Spleen (tissue), 11 donors: ENCODE measurements at regions not wholly inside any gene's neighbourhood (a gene's known extent, or its start where the extent isn't known, plus 50 kb on each side); places are given as distances from the start of the nearest gene placed in this dataset.

Source experiments
- DNase-seq: peaks from one replicate; pipeline ENCODE4 v3.0.0-alpha.2; 2020
- H3K27ac ChIP-seq, 8 donors: fragments of 200-600 bp; sonication (generic) in 7 of 8; 1 replicate in 4 of 8; 2 replicates in 4 of 8; pipeline versions ENCODE4 v1.5.0 to v1.8.0; 2016 to 2021; ENCODE audit warnings: inconsistent platforms in 4 of 8, mild to moderate bottlenecking in 4 of 8, moderate library complexity in 1 of 8
- H3K27me3 ChIP-seq, 7 donors: fragments of 200-600 bp; sonication (generic) in 6 of 7; replicated peaks in 1 of 7; 1 replicate in 4 of 7; 2 replicates in 3 of 7; pipeline versions ENCODE4 v1.5.0 to v1.8.0; 2016 to 2021; ENCODE audit warnings: inconsistent platforms in 3 of 7, mild to moderate bottlenecking in 1 of 7
- H3K36me3 ChIP-seq, 6 donors: fragments of 200-600 bp; sonication (generic) in 5 of 6; 1 replicate in 4 of 6; 2 replicates in 2 of 6; pipeline versions ENCODE4 v1.5.0 to v1.8.0; 2016 to 2021; ENCODE audit warnings: inconsistent platforms in 2 of 6
- H3K4me1 ChIP-seq, 6 donors: fragments of 200-600 bp; sonication (generic) in 5 of 6; 1 replicate in 3 of 6; 2 replicates in 3 of 6; pipeline versions ENCODE4 v1.5.0 to v1.8.0; 2016 to 2021; ENCODE audit warnings: inconsistent platforms in 3 of 6
- H3K4me3 ChIP-seq, 8 donors: fragments of 200-600 bp; sonication (generic) in 7 of 8; 1 replicate in 4 of 8; 2 replicates in 4 of 8; pipeline versions ENCODE4 v1.5.0 to v1.8.0; 2016 to 2021; ENCODE audit warnings: inconsistent platforms in 4 of 8, mild to moderate bottlenecking in 4 of 8, moderate library complexity in 2 of 8
- H3K9me3 ChIP-seq, 8 donors: fragments of 200-600 bp; sonication (generic) in 7 of 8; 1 replicate in 4 of 8; 2 replicates in 4 of 8; pipeline versions ENCODE4 v1.5.0 to v1.8.0; 2016 to 2021; ENCODE audit warnings: inconsistent platforms in 4 of 8
- CTCF ChIP-seq, 11 experiments: fragments of 200-600 bp in 7 of 11; fragments of 450-650 bp in 4 of 11; sonication (generic) in 4 of 11; IDR thresholded peaks in 8 of 11; conservative IDR thresholded peaks in 3 of 11; 1 replicate in 7 of 11; 2 replicates in 4 of 11; pipeline versions ENCODE4 v1.4.0 to v1.8.0; 2016 to 2021; ENCODE audit warnings: antibody characterized with exemption in 11 of 11, inconsistent platforms in 4 of 11, mild to moderate bottlenecking in 1 of 11
- POLR2A ChIP-seq, 3 donors: fragments of 450-650 bp; IDR thresholded peaks; one replicate each; pipeline ENCODE4 v1.5.1; 2017; ENCODE audit warnings: antibody characterized with exemption in 3 of 3, mild to moderate bottlenecking in 1 of 3
- POLR2AphosphoS5 ChIP-seq, 3 donors: sonication (generic); formaldehyde crosslinking; IDR thresholded peaks; one replicate each; pipeline ENCODE4 v1.5.1; 2017; ENCODE audit warnings: antibody characterized with exemption in 3 of 3
- WGBS, 5 donors: extraction: QIAGEN DNeasy Blood & Tissue Kit in 3 of 5; methylation state at CpG; one replicate each; pipeline versions ENCODE4 v1.1.5 to v1.1.7; 2013 to 2018; 5-methylcytosine and 5-hydroxymethylcytosine counted together
- intact Hi-C: fragments of 100-400 bp; cut with DNase I; formaldehyde crosslinking; loops from one replicate; pipeline ENCODE4 v1.15.0; 2023; ENCODE audit warnings: low total_unique reads
- donor health status: healthy with polysubstance abuse.
- donor health status: DM: no; HTN: no; CAD: no; lungs with moderate emphysema.
- donor health status: DM: no; HTN: no; CAD: no.
- donor health status: Bipolar disorder and iron deficiency.
- donor health status: healthy.
- donor health status: DM: no; HTN: no; CAD: no.
- donor health status: DM: yes; HTN: yes; CAD: no.

DNA sequence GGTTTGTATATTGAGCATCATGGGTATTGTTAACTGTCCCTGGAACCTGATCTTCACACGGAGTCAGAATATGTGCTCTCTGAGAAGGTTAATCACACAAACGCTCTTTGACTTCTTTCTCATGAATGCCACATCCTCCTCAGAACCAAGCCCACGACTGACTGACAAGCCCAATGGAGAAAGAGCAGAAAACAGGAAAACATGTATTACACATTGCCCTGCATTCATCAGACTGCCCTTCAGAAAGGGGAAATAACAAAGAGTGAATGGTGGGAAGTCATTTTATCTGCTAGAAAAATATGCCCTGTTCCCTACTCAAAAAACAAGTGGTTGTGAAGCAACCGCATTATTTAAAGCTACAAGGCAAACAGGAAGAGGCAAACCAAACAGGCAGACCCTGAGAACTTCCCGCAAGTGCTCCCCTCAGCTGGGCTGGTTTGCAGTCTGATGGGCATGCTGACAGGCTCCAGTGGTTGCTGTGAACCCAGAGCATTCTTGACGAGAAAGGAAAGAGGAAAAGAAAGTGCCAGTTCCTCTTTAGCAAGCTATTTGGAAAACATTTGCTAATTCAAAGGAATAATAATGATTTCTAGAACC, 172.9 kb upstream of the SETBP1 start:
- intact Hi-C loops: no loop called here
- H3K27me3 ChIP-seq: no peaks in the 10 kb centered on the region
- no peaks in the 10 kb centered on the region for H3K36me3 ChIP-seq
- peak overlapping the region in 1 of 8 donors; percentile 10 for H3K4me3 ChIP-seq
- H3K27ac ChIP-seq: peak overlapping the region; percentile 70 to 88 (median 76)
- WGBS, 5 donors: 7 to 15% (median 9%) methylated on average over 6 of the region's 6 CpGs
- peak; percentile 88 for DNase-seq
- no peaks in the 10 kb centered on the region for H3K9me3 ChIP-seq
- TF ChIP-seq POLR2AphosphoS5 (IDR thresholded peaks at IDR 0.05) (peak in 2 of 3 donors; percentile 75 to 83), CTCF (IDR thresholded peaks at IDR 0.05 in 8 of 11, conservative IDR thresholded peaks at IDR 0.05 in 3 of 11) (no peak), POLR2A (IDR thresholded peaks at IDR 0.05) (no peak)
- H3K4me1 ChIP-seq: peaks cover 13 to 49% (median 34%) of the 10 kb centered on the region in 6 donors

GRCh38 chr18:44508474-44508873, 172.2 kb upstream of the SETBP1 start:
- TF ChIP-seq POLR2A (IDR thresholded peaks at IDR 0.05) (no peak), POLR2AphosphoS5 (IDR thresholded peaks at IDR 0.05) (no peak), CTCF (IDR thresholded peaks at IDR 0.05 in 8 of 11, conservative IDR thresholded peaks at IDR 0.05 in 3 of 11) (no peak)
- DNase-seq: no peak
- 60 to 76% (median 65%) methylated on average over 3 of the region's 3 CpGs for WGBS, 5 donors
- Histone ChIP-seq H3K27me3 (no peaks in the 10 kb centered on the region), H3K9me3 (no peaks in the 10 kb centered on the region), H3K27ac (peak overlapping the region; percentile 70 to 88 (median 76)), H3K4me1 (peaks cover 9 to 43% (median 28%) of the 10 kb centered on the region in 6 donors), H3K4me3 (no peak overlapping the region), H3K36me3 (no peaks in the 10 kb centered on the region)
- intact Hi-C loops: no loop called here

DNA sequence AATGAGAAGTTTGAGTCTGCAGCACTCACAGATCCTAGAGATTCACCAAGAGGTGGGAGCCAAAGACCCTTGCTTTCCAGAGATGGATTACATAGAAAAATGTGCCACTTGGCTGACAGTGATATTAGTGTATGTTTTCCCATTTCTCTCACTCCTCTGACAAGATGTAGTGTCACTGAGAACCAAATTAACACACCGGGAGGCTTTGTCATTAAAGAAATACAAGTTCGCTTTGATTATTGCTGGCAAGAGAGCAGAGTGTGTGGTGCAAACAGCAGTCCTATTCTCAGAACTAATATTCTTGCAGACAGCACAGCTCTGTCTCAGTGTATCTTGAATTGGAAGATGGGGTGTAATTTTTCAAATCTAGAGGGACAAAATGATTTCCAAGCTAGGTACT, 171.6 kb upstream of the SETBP1 start:
- no peak for DNase-seq
- no peak for TF ChIP-seq POLR2AphosphoS5 (IDR thresholded peaks at IDR 0.05)
- no peak for TF ChIP-seq POLR2A (IDR thresholded peaks at IDR 0.05)
- TF ChIP-seq CTCF (IDR thresholded peaks at IDR 0.05 in 8 of 11, conservative IDR thresholded peaks at IDR 0.05 in 3 of 11): no peak
- Histone ChIP-seq H3K4me3 (no peak overlapping the region), H3K9me3 (no peaks in the 10 kb centered on the region), H3K36me3 (no peaks in the 10 kb centered on the region), H3K27ac (peak overlapping the region in 6 of 8 donors; percentile 70 to 88 (median 78)), H3K27me3 (no peaks in the 10 kb centered on the region), H3K4me1 (peaks cover 9 to 37% (median 27%) of the 10 kb centered on the region in 6 donors)
- 94 to 98% (median 96%) methylated on average over 2 of the region's 2 CpGs for WGBS, 5 donors
- intact Hi-C loops: no loop called here

- Histone ChIP-seq H3K4me3 (no peak overlapping the region), H3K4me1 (peaks cover 9 to 37% (median 27%) of the 10 kb centered on the region in 6 donors), H3K27ac (no peak overlapping the region), H3K9me3 (no peaks in the 10 kb centered on the region), H3K36me3 (no peaks in the 10 kb centered on the region), H3K27me3 (no peaks in the 10 kb centered on the region)
- no peak for DNase-seq
- intact Hi-C loops: no loop called here
- WGBS, 5 donors: 49 to 64% (median 52%) methylated on average over 6 of the region's 6 CpGs
- TF ChIP-seq POLR2AphosphoS5 (IDR thresholded peaks at IDR 0.05): no peak
- no peak for TF ChIP-seq CTCF (IDR thresholded peaks at IDR 0.05 in 8 of 11, conservative IDR thresholded peaks at IDR 0.05 in 3 of 11)
- no peak for TF ChIP-seq POLR2A (IDR thresholded peaks at IDR 0.05)
Observed at GRCh38 chr18:44510390-44510789, 170.3 kb upstream of the SETBP1 start.
